H1 (cell line): ENCODE measurements at regions not wholly inside any gene's neighbourhood (a gene's known extent, or its start where the extent isn't known, plus 50 kb on each side); places are given as distances from the start of the nearest gene placed in this dataset.

Experiments used
- CTCF ChIP-seq, 3 experiments: IDR thresholded peaks; 1 replicate in 2 of 3; 2 replicates in 1 of 3; pipeline versions ENCODE4 v1.5.1 to v1.6.1; 2011; ENCODE audit warnings: low read length in 3 of 3, mild to moderate bottlenecking in 3 of 3, inconsistent platforms in 2 of 3, low read depth in 1 of 3, moderate library complexity in 1 of 3; ENCODE audit not compliant: insufficient read depth in 1 of 3; ENCODE audit errors: control extremely low read depth in 1 of 3
- POLR2AphosphoS5 ChIP-seq: IDR thresholded peaks from 2 replicates; pipeline ENCODE4 v1.6.1; 2011; ENCODE audit warnings: low read depth, low read length
- RAD21 ChIP-seq, 2 experiments: IDR thresholded peaks in 1 of 2; conservative IDR thresholded peaks in 1 of 2; 2 replicates each; pipeline ENCODE4 v1.6.1; 2011; ENCODE audit warnings: low read depth in 2 of 2, low read length in 2 of 2, improper control_type of control experiment in 1 of 2, inconsistent platforms in 1 of 2, mild to moderate bottlenecking in 1 of 2, moderate library complexity in 1 of 2

GRCh38 chr10:57472823-57473619 is 794.7 kb downstream of the IPMK start:
- TF ChIP-seq CTCF (IDR thresholded peaks at IDR 0.05; ENCODE audit: control extremely low read depth in 1 of 3, insufficient read depth in 1 of 3, low read depth in 1 of 3, low read length in 3 of 3), result no peak
- TF ChIP-seq POLR2AphosphoS5, result no peak
- TF ChIP-seq RAD21 (IDR thresholded peaks at IDR 0.05 in 1 of 2, conservative IDR thresholded peaks at IDR 0.05 in 1 of 2; ENCODE audit: low read depth in 2 of 2, low read length in 2 of 2), result no peak
